Loucy (cell line): ENCODE measurements at regions not wholly inside any gene's neighbourhood (a gene's known extent, or its start where the extent isn't known, plus 50 kb on each side); places are given as distances from the start of the nearest gene placed in this dataset.

Experiments
- H2AFZ ChIP-seq: fragments of 200-600 bp; sonication (generic); 2 replicates; pipeline ENCODE4 v1.6.0; 2016; ENCODE audit warnings: antibody characterized with exemption, mild to moderate bottlenecking, low read length, moderate library complexity
- H3F3A ChIP-seq: fragments of 200-600 bp; 2 replicates; pipeline ENCODE4 v1.6.0; 2016; ENCODE audit warnings: antibody characterized with exemption, low read depth, mild to moderate bottlenecking
- H3K27me3 ChIP-seq: fragments of 200-600 bp; sonication (generic); 2 replicates; pipeline ENCODE4 v1.6.1; 2014; ENCODE audit warnings: low read length, mild to moderate bottlenecking; ENCODE audit not compliant: insufficient read depth, poor library complexity, severe bottlenecking
- H3K36me3 ChIP-seq: fragments of 200-600 bp; sonication (generic); 2 replicates; pipeline ENCODE4 v1.6.1; 2016; ENCODE audit warnings: low read length; ENCODE audit not compliant: insufficient read depth
- H3K4me1 ChIP-seq: fragments of 200-600 bp; sonication (generic); 2 replicates; pipeline ENCODE4 v1.5.1; 2014; ENCODE audit warnings: low read length, mild to moderate bottlenecking; ENCODE audit not compliant: insufficient read depth, poor library complexity, severe bottlenecking
- H3K4me2 ChIP-seq: fragments of 200-600 bp; sonication (generic); 2 replicates; pipeline ENCODE4 v1.6.0; 2014; ENCODE audit warnings: antibody characterized with exemption, low read length, low read depth, mild to moderate bottlenecking; ENCODE audit not compliant: poor library complexity, severe bottlenecking
- H3K4me3 ChIP-seq: fragments of 200-600 bp; sonication (generic); 2 replicates; pipeline ENCODE4 v1.5.1; 2014; ENCODE audit warnings: low read length, mild to moderate bottlenecking, mixed read lengths; ENCODE audit not compliant: poor library complexity, severe bottlenecking
- H3K79me2 ChIP-seq: fragments of 200-600 bp; sonication (generic); 2 replicates; pipeline ENCODE4 v1.6.1; 2014; ENCODE audit warnings: low read length; ENCODE audit not compliant: insufficient read depth
- H3K9ac ChIP-seq: fragments of 200-600 bp; sonication (generic); 2 replicates; pipeline ENCODE4 v1.6.0; 2014; ENCODE audit warnings: mild to moderate bottlenecking, low read depth, low read length, moderate library complexity; ENCODE audit not compliant: poor library complexity, severe bottlenecking
- H3K9me2 ChIP-seq: fragments of 200-600 bp; sonication (generic); replicated peaks from 2 replicates; pipeline ENCODE4 v1.6.1; 2016; ENCODE audit warnings: low read depth, low read length, mixed read lengths
- H3K9me3 ChIP-seq: fragments of 200-600 bp; sonication (generic); 2 replicates; pipeline ENCODE4 v1.6.1; 2014; ENCODE audit warnings: mild to moderate bottlenecking, antibody characterized with exemption, low read length, low read depth; ENCODE audit not compliant: insufficient read depth
- H4K20me1 ChIP-seq: fragments of 200-600 bp; sonication (generic); 2 replicates; pipeline ENCODE4 v1.6.0; 2014; ENCODE audit warnings: antibody characterized with exemption, low read length, mild to moderate bottlenecking; ENCODE audit not compliant: insufficient read depth, poor library complexity, severe bottlenecking
- CTCF ChIP-seq: fragments of 200-600 bp; sonication (generic); conservative IDR thresholded peaks from 2 replicates; pipeline ENCODE4 v1.5.1; 2014; ENCODE audit warnings: mild to moderate bottlenecking, antibody characterized with exemption, low read length
- EZH2phosphoT487 ChIP-seq: fragments of 200-600 bp; IDR thresholded peaks from 2 replicates; pipeline ENCODE4 v1.6.1; 2018; ENCODE audit warnings: antibody characterized with exemption, mild to moderate bottlenecking, moderate library complexity, borderline replicate concordance

- Histone ChIP-seq H3K4me3 (no peak overlapping the region), H3K9me2 (no peaks in the 10 kb centered on the region), H3K36me3 (no peaks in the 10 kb centered on the region), H3K79me2 (no peaks in the 10 kb centered on the region), H3K27me3 (no peaks in the 10 kb centered on the region), H2AFZ (no peak overlapping the region), H4K20me1 (no peaks in the 10 kb centered on the region), H3K4me2 (no peak overlapping the region), H3K4me1 (peaks cover 27% of the 10 kb centered on the region), H3F3A (peaks cover 5% of the 10 kb centered on the region; the same call in 1 of the 2 replicates), H3K9ac (no peak overlapping the region), H3K9me3 (no peaks in the 10 kb centered on the region)
- no peak for TF ChIP-seq CTCF
- TF ChIP-seq EZH2phosphoT487 = no peak
Measured at GRCh38 chr6:45739058-45739457, 276.6 kb downstream of the CLIC5 start.

- TF ChIP-seq CTCF = no peak
- TF ChIP-seq EZH2phosphoT487 = no peak
- Histone ChIP-seq H3K9me3 (no peaks in the 10 kb centered on the region), H3K9ac (no peak overlapping the region), H4K20me1 (no peaks in the 10 kb centered on the region), H3K27me3 (no peaks in the 10 kb centered on the region), H3K4me2 (no peak overlapping the region), H3K36me3 (no peaks in the 10 kb centered on the region), H2AFZ (no peak overlapping the region), H3K4me1 (peaks cover 21% of the 10 kb centered on the region), H3K79me2 (no peaks in the 10 kb centered on the region), H3F3A (0 out of 2 replicates have a peak, but pooled peaks cover 3% of the 10 kb centered on the region), H3K4me3 (no peak overlapping the region), H3K9me2 (no peaks in the 10 kb centered on the region)
Measured at GRCh38 chr6:45738057-45738455, 277.6 kb downstream of the CLIC5 start.

- no peaks in the 10 kb centered on the region for H3K9me2 ChIP-seq
- H3K9me3 ChIP-seq = no peaks in the 10 kb centered on the region
- 0 out of 2 replicates have a peak, but pooled peaks cover 3% of the 10 kb centered on the region for H3F3A ChIP-seq
- no peaks in the 10 kb centered on the region for H3K79me2 ChIP-seq
- no peak overlapping the region for H2AFZ ChIP-seq
- no peak overlapping the region for H3K4me2 ChIP-seq
- no peaks in the 10 kb centered on the region for H3K36me3 ChIP-seq
- no peak overlapping the region for H3K4me3 ChIP-seq
- no peaks in the 10 kb centered on the region for H3K27me3 ChIP-seq
- no peak overlapping the region for H3K9ac ChIP-seq
- no peaks in the 10 kb centered on the region for H4K20me1 ChIP-seq
- peaks cover 16% of the 10 kb centered on the region for H3K4me1 ChIP-seq
- TF ChIP-seq EZH2phosphoT487 (no peak), CTCF (no peak)
Measured at GRCh38 chr6:45737331-45738056, 278.2 kb downstream of the CLIC5 start.
